DMS 273 treated with DMSO at 0.1 percent for 48 hours (cell line): ENCODE measurements at regions not wholly inside any gene's neighbourhood (a gene's known extent, or its start where the extent isn't known, plus 50 kb on each side); places are given as distances from the start of the nearest gene placed in this dataset.
"Not testable (repeated sequence)": the region's sequence is repeated elsewhere in the genome, so short reads cannot be mapped to it uniquely, and the experiment has no call there.

Experiments
- DNase-seq: peaks from one replicate; lab custom pipeline; 2025; lab: John Stamatoyannopoulos, UW

GRCh38 chr5:138702166-138703077 lies 50.8 kb upstream of the CTNNA1 start:
- no peak for DNase-seq

- DNase-seq = no peak
Observed at GRCh38 chr5:138701678-138702077, 51.5 kb upstream of the CTNNA1 start.

- DNase-seq = no peak
Observed at GRCh38 chr5:138700581-138701362, 52.5 kb upstream of the CTNNA1 start.

- no peak for DNase-seq
Observed at GRCh38 chr5:138699482-138699881, 53.7 kb upstream of the CTNNA1 start.

- no peak for DNase-seq
Observed at GRCh38 chr5:138698713-138699112, 54.5 kb upstream of the CTNNA1 start.

- no peak for DNase-seq
Observed at GRCh38 chr5:138697720-138698360, 55.4 kb upstream of the CTNNA1 start.

GRCh38 chr5:138696501-138696900 lies 56.7 kb upstream of the CTNNA1 start:
- no peak for DNase-seq

GRCh38 chr5:138695781-138696180 lies 57.4 kb upstream of the CTNNA1 start:
- no peak for DNase-seq

- no peak for DNase-seq
Observed at GRCh38 chr5:138694146-138694545, 59.1 kb upstream of the CTNNA1 start.

GRCh38 chr5:138692370-138692769 lies 60.9 kb upstream of the CTNNA1 start:
- DNase-seq = no peak

GRCh38 chr5:138686668-138687067 lies 66.6 kb upstream of the CTNNA1 start:
- no peak for DNase-seq

- no peak for DNase-seq
Observed at GRCh38 chr5:138685193-138685745, 68.0 kb upstream of the CTNNA1 start.

GRCh38 chr5:138682462-138682861 lies 70.8 kb upstream of the CTNNA1 start:
- DNase-seq = not testable (repeated sequence)

GRCh38 chr5:138678826-138679225 lies 74.4 kb upstream of the CTNNA1 start:
- DNase-seq = not testable (repeated sequence)

GRCh38 chr5:138677782-138678181 lies 75.4 kb upstream of the CTNNA1 start:
- no peak for DNase-seq

GRCh38 chr5:138676556-138677193 lies 76.5 kb upstream of the CTNNA1 start:
- DNase-seq = no peak

- no peak for DNase-seq
Observed at GRCh38 chr5:138676002-138676401, 77.2 kb upstream of the CTNNA1 start.

- no peak for DNase-seq
Observed at GRCh38 chr5:138668451-138669380, 84.5 kb upstream of the CTNNA1 start.

GRCh38 chr5:138667782-138668331 lies 85.4 kb upstream of the CTNNA1 start:
- not testable (repeated sequence) for DNase-seq

GRCh38 chr5:138666226-138666742 lies 86.9 kb upstream of the CTNNA1 start:
- DNase-seq = peak; percentile 74
